Stomach (tissue), 8 donors: ENCODE measurements at regions not wholly inside any gene's neighbourhood (a gene's known extent, or its start where the extent isn't known, plus 50 kb on each side); places are given as distances from the start of the nearest gene placed in this dataset.

Experiments used
- DNase-seq, 2 donors: peaks; one replicate each; pipeline versions ENCODE4 v3.0.0 to v3.0.0-alpha.2; 2013 to 2019
- H3K27ac ChIP-seq, 5 donors: fragments of 200-600 bp in 4 of 5; sonication (generic) in 4 of 5; one replicate each; pipeline ENCODE4 v1.5.1; 2013 to 2019; ENCODE audit warnings: mild to moderate bottlenecking in 1 of 5, moderate library complexity in 1 of 5
- H3K27me3 ChIP-seq, 3 donors: fragments of 200-600 bp; sonication (generic); one replicate each; pipeline ENCODE4 v1.5.1; 2017 to 2019; ENCODE audit warnings: mixed run types in 1 of 3
- H3K36me3 ChIP-seq, 4 donors: fragments of 200-600 bp; sonication (generic); 1 replicate in 3 of 4; 2 replicates in 1 of 4; pipeline ENCODE4 v1.5.1; 2016 to 2019
- H3K4me1 ChIP-seq, 4 donors: fragments of 200-600 bp; sonication (generic); one replicate each; pipeline ENCODE4 v1.5.1; 2016 to 2019
- H3K4me3 ChIP-seq, 4 donors: fragments of 200-600 bp; sonication (generic) in 3 of 4; one replicate each; pipeline ENCODE4 v1.5.1; 2016 to 2019; ENCODE audit warnings: mild to moderate bottlenecking in 1 of 4
- H3K9me3 ChIP-seq, 4 donors: fragments of 200-600 bp; sonication (generic); one replicate each; pipeline ENCODE4 v1.5.1; 2016 to 2019
- EP300 ChIP-seq: sonication (generic); formaldehyde crosslinking; IDR thresholded peaks from one replicate; pipeline ENCODE4 v1.6.1; 2017; ENCODE audit warnings: antibody characterized with exemption
- POLR2A ChIP-seq, 4 donors: fragments of 450-650 bp; IDR thresholded peaks; one replicate each; pipeline ENCODE4 v1.6.1; 2016; ENCODE audit warnings: antibody characterized with exemption in 4 of 4, control low read depth in 2 of 4, mild to moderate bottlenecking in 1 of 4, moderate library complexity in 1 of 4
- POLR2AphosphoS5 ChIP-seq, 3 donors: sonication (generic); formaldehyde crosslinking; IDR thresholded peaks; one replicate each; pipeline ENCODE4 v1.6.1; 2016; ENCODE audit warnings: antibody characterized with exemption in 3 of 3
- WGBS, 5 donors: extraction: QIAGEN DNeasy Blood & Tissue Kit in 3 of 5; methylation state at CpG; one replicate each; pipeline versions ENCODE4 v1.1.5 to v1.1.7; 2013 to 2018; 5-methylcytosine and 5-hydroxymethylcytosine counted together
- intact Hi-C: fragments of 100-400 bp; cut with DNase I; formaldehyde crosslinking; loops from one replicate; pipeline ENCODE4 v1.15.1; 2023; ENCODE audit warnings: low total_unique reads
- TF ChIP-seq, protein P1 (sequence below), 7 experiments: fragments of 450-650 bp in 4 of 7; fragments of 200-600 bp in 3 of 7; sonication (generic) in 3 of 7; IDR thresholded peaks; one replicate each; pipeline ENCODE4 v1.5.1; 2016 to 2019; ENCODE audit warnings: antibody characterized with exemption in 7 of 7, control low read depth in 2 of 7, mild to moderate bottlenecking in 1 of 7
- donor health status: healthy with polysubstance abuse.
- donor health status: Bipolar disorder and iron deficiency.
- donor health status: healthy.

DNA sequence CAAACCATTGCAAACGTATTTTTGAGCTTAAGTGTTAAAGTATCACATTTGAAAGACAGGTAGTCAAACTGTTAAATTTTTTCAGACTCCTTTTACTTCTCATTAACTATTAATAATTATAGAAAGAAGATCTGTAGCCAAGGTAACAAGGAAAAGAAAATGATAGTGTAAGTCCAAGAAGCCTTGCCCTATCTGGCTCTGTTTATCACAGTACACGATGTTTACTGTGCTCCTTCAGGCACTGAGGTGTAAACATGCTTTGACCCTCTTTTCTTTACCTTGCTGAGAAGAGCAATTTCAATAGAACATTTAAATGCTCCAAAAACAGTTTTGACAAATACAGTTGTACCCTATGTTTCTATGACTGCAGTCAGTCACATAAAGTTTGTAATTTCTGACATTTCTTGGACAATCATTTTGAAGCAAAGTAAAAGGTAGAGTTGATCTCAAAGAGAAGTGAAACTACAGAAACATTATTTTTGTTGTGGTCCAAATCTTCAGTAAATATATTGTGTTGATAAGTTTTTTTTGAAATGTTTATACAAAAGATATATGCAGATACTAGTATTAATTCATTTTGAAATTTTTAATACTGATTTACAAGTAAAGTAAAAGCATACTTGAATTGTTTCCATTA lies 152.6 kb upstream of the KYNU start:
- Histone ChIP-seq H3K4me1 (no peaks in the 10 kb centered on the region), H3K27ac (no peak overlapping the region), H3K9me3 (peaks cover 0 to 15% (median 9%) of the 10 kb centered on the region in 4 donors), H3K27me3 (no peaks in the 10 kb centered on the region), H3K36me3 (no peaks in the 10 kb centered on the region), H3K4me3 (no peak overlapping the region)
- DNase-seq: no peak
- intact Hi-C loops: no loop called here
- no peak for TF ChIP-seq POLR2A (IDR thresholded peaks at IDR 0.05)
- no peak for TF ChIP-seq EP300
- TF ChIP-seq POLR2AphosphoS5 (IDR thresholded peaks at IDR 0.05): no peak
- TF ChIP-seq, protein P1, sequence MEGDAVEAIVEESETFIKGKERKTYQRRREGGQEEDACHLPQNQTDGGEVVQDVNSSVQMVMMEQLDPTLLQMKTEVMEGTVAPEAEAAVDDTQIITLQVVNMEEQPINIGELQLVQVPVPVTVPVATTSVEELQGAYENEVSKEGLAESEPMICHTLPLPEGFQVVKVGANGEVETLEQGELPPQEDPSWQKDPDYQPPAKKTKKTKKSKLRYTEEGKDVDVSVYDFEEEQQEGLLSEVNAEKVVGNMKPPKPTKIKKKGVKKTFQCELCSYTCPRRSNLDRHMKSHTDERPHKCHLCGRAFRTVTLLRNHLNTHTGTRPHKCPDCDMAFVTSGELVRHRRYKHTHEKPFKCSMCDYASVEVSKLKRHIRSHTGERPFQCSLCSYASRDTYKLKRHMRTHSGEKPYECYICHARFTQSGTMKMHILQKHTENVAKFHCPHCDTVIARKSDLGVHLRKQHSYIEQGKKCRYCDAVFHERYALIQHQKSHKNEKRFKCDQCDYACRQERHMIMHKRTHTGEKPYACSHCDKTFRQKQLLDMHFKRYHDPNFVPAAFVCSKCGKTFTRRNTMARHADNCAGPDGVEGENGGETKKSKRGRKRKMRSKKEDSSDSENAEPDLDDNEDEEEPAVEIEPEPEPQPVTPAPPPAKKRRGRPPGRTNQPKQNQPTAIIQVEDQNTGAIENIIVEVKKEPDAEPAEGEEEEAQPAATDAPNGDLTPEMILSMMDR (IDR thresholded peaks at IDR 0.05): no peak
- WGBS, 5 donors: 41 to 55% (median 46%) methylated on average over 2 of the region's 2 CpGs

DNA sequence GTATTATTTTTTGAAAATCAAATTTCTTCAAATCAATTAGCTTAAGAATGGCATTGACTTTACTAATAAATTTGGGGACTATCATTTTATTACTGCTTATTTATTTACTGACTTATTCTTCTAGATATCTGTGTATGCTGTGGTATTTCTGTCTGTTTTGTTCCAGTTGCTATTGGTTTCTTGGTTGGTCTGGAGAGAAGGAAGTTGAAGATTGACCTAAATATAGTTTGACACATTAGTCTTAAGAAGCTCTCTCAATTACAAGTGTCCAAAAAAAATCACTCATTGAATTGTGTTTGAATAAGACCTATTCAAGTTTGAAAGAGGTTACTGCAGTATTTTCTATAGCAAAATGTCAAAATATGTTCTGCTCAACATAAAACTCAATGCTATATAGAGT lies 153.3 kb upstream of the KYNU start:
- peaks cover 0 to 15% (median 9%) of the 10 kb centered on the region in 4 donors for H3K9me3 ChIP-seq
- H3K27ac ChIP-seq: no peak overlapping the region
- intact Hi-C loops: no loop called here
- H3K4me1 ChIP-seq: no peaks in the 10 kb centered on the region
- no peak overlapping the region for H3K4me3 ChIP-seq
- H3K27me3 ChIP-seq: no peaks in the 10 kb centered on the region
- TF ChIP-seq EP300 (no peak), POLR2AphosphoS5 (IDR thresholded peaks at IDR 0.05) (no peak), POLR2A (IDR thresholded peaks at IDR 0.05) (no peak)
- TF ChIP-seq, protein P1 (IDR thresholded peaks at IDR 0.05): no peak
- DNase-seq: no peak
- H3K36me3 ChIP-seq: no peaks in the 10 kb centered on the region

DNA sequence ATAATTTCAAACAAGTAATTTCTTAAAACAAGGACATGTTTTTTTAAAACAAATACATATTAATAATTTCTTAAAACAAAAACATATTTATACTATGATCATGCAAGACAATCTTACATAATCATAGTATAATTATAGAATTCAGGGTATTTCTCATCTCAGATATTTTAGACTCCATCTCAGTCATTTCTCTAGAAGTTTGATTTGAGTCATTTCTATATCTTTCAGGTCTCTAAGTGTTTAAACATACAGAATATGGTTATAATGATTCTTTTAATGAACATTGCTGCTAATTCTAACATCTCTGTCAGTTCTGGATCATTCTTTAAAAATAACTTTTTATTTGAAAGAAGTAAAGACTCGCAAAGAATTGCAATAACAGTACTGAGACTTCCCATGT lies 154.2 kb upstream of the KYNU start:
- no peaks in the 10 kb centered on the region for H3K27me3 ChIP-seq
- DNase-seq: no peak
- intact Hi-C loops: no loop called here
- H3K4me1 ChIP-seq: no peaks in the 10 kb centered on the region
- H3K4me3 ChIP-seq: no peak overlapping the region
- TF ChIP-seq, protein P1 (IDR thresholded peaks at IDR 0.05): no peak
- TF ChIP-seq EP300: no peak
- TF ChIP-seq POLR2A (IDR thresholded peaks at IDR 0.05): no peak
- no peak for TF ChIP-seq POLR2AphosphoS5 (IDR thresholded peaks at IDR 0.05)
- H3K27ac ChIP-seq: no peak overlapping the region
- no peaks in the 10 kb centered on the region for H3K36me3 ChIP-seq
- peaks cover 0 to 8% (median 5%) of the 10 kb centered on the region in 4 donors for H3K9me3 ChIP-seq
- WGBS, 5 donors: 81 to 89% (median 86%) methylated on average over 1 of the region's 1 CpG

DNA sequence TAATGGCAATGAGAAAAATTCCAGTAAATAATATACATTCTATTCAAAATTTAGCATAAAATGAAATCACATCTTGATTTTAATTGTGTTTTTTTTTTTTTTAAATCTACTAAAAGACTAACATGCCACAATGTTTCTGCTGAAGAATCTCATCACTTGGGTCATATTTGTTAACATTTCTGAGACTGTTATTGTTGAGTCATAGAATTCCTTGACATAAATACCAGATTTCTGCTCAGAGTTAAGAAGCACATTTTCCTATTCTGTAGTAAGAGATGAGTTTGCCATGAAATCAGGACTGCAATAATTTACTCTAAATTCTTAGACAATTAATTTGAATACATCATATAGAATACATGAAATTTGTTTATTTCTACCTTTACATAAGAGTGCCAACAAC lies 154.9 kb upstream of the KYNU start:
- H3K36me3 ChIP-seq: no peaks in the 10 kb centered on the region
- no peak overlapping the region for H3K4me3 ChIP-seq
- DNase-seq: no peak
- H3K9me3 ChIP-seq: peaks cover 0 to 2% (median 0%) of the 10 kb centered on the region in 4 donors
- H3K27ac ChIP-seq: no peak overlapping the region
- H3K27me3 ChIP-seq: no peaks in the 10 kb centered on the region
- intact Hi-C loops: no loop called here
- no peak for TF ChIP-seq POLR2A (IDR thresholded peaks at IDR 0.05)
- TF ChIP-seq, protein P1 (IDR thresholded peaks at IDR 0.05): no peak
- TF ChIP-seq EP300: no peak
- TF ChIP-seq POLR2AphosphoS5 (IDR thresholded peaks at IDR 0.05): no peak
- no peaks in the 10 kb centered on the region for H3K4me1 ChIP-seq
